ENCODE measurements at regions not wholly inside any gene's neighbourhood (a gene's known extent, or its start where the extent isn't known, plus 50 kb on each side); places are given as distances from the start of the nearest gene placed in this dataset.
"Not testable (repeated sequence)": the region's sequence is repeated elsewhere in the genome, so short reads cannot be mapped to it uniquely, and the experiment has no call there.

DNA sequence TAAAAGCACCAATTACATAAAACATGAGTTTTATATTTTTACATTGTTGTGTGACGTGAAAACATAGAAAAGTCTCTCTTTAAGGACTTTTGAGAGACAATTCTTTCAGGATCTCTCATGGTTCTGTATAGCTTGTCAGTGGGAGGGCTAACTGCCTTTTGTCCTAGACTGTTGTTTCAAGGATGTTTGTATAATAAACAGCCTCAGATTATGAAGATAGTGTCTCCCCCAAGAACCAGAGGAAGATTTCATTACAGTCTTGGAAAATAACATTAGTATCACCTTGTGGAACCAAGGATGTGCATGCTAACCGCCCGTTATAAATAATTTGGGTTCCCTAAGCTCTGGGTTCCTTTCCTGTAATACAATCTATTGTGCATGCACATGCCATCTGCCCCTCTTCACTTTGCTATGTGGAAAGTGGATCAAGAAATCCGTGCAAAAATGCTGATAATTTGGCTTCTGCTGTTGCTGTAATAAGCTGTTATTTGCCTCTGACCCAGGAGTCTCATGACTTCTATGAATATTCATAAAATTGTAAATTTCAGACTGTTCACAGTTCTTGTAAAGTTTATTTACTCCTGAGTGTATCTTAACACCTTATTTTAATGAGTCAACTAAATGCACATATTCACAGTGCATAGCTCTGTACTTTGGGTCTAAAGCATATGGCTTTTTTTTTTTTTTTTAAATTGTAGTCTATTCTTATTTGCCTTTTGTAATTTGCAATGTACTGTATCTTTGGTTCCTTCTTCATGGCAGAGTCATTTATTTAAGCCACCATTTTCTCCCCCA is 265.5 kb downstream of the PTH2R start:
- no peaks in the 10 kb centered on the region for H3K9me3 ChIP-seq
- H3K4me3 ChIP-seq = no peak overlapping the region
- H3K36me3 ChIP-seq = no peaks in the 10 kb centered on the region
- no peaks in the 10 kb centered on the region for H3K4me1 ChIP-seq
- no peaks in the 10 kb centered on the region for H3K27me3 ChIP-seq (ENCODE audit: low read depth)
- intact Hi-C loops (cut with DNase I) = no loop called here
- H3K27ac ChIP-seq = no peak overlapping the region
- no peak for ATAC-seq
- no peak for DNase-seq
- TF ChIP-seq, protein P1, sequence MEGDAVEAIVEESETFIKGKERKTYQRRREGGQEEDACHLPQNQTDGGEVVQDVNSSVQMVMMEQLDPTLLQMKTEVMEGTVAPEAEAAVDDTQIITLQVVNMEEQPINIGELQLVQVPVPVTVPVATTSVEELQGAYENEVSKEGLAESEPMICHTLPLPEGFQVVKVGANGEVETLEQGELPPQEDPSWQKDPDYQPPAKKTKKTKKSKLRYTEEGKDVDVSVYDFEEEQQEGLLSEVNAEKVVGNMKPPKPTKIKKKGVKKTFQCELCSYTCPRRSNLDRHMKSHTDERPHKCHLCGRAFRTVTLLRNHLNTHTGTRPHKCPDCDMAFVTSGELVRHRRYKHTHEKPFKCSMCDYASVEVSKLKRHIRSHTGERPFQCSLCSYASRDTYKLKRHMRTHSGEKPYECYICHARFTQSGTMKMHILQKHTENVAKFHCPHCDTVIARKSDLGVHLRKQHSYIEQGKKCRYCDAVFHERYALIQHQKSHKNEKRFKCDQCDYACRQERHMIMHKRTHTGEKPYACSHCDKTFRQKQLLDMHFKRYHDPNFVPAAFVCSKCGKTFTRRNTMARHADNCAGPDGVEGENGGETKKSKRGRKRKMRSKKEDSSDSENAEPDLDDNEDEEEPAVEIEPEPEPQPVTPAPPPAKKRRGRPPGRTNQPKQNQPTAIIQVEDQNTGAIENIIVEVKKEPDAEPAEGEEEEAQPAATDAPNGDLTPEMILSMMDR (IDR thresholded peaks at IDR 0.05) = no peak

DNA sequence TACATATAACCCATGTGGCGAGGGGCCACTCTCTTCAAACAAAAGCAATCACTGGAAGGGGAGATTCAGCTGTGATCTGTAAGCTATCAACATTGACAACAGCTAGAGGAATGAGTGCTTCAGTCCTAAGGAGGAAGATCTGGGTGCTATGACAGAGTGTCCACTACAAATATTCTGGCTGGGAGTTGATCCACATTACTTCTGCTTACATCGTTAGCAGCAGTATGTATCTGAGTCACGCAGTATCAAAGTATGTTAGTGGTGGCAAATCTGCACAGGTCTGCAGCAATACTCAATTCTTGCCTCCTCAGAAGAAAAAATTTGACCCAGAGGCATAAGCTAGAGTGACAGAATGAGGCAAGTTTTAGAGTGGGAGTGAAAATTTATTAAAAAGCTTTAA is 267.0 kb downstream of the PTH2R start:
- no peaks in the 10 kb centered on the region for H3K4me1 ChIP-seq
- H3K36me3 ChIP-seq = no peaks in the 10 kb centered on the region
- no peaks in the 10 kb centered on the region for H3K27me3 ChIP-seq (ENCODE audit: low read depth)
- H3K27ac ChIP-seq = no peak overlapping the region
- H3K4me3 ChIP-seq = no peak overlapping the region
- ATAC-seq = no peak
- H3K9me3 ChIP-seq = no peaks in the 10 kb centered on the region
- intact Hi-C loops (cut with DNase I) = no loop called here
- DNase-seq = no peak
- TF ChIP-seq, protein P1 (IDR thresholded peaks at IDR 0.05) = no peak

DNA sequence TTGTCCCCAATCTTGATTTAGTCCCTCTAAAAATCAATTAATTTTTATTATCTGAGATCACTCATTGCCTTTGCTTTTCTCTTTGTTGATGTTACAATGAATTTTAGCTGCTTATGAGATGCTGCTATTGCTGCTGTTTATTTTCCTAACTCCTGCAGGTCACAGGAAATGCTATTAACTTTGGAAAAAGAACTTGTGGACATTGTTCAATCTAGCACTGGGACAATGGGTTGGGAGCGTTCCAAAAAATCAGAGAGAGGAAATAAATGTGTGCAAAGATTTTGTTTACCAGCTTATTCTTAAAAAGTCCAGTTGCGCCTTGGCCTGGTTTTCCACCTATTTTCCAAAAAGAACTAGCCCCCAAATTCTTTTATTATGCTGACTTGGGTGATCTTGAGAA is 268.3 kb downstream of the PTH2R start:
- Histone ChIP-seq H3K9me3 (no peaks in the 10 kb centered on the region), H3K27ac (no peak overlapping the region), H3K4me3 (no peak overlapping the region), H3K4me1 (no peaks in the 10 kb centered on the region), H3K27me3 (ENCODE audit: low read depth) (no peaks in the 10 kb centered on the region), H3K36me3 (no peaks in the 10 kb centered on the region)
- TF ChIP-seq, protein P1 (IDR thresholded peaks at IDR 0.05) = no peak
- no peak for ATAC-seq
- intact Hi-C loops (cut with DNase I) = no loop called here
- no peak for DNase-seq

DNA sequence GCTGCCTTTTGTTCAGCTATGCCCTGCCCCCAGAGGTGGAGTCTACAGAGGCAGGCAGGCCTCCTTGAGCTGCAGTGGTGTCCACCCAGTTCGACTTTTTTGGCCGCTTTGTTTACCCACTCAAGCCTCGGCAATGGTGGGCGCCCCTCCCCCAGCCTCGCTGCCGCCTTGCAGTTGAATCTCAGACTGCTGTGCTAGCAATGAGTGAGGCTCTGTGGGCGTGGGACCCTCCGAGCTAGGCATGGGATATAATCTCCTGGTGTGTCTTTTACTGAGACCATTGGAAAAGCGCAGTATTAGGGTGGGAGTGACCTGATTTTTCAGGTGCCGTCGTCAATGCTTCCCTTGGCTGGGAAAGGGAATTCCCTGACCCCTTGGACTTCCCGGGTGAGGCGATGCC is 279.3 kb downstream of the PTH2R start:
- H3K27me3 ChIP-seq (ENCODE audit: low read depth); H3K4me1 ChIP-seq; DNase-seq; H3K27ac ChIP-seq; H3K36me3 ChIP-seq; H3K4me3 ChIP-seq; H3K9me3 ChIP-seq; intact Hi-C loops (cut with DNase I); ATAC-seq: not testable (repeated sequence)

DNA sequence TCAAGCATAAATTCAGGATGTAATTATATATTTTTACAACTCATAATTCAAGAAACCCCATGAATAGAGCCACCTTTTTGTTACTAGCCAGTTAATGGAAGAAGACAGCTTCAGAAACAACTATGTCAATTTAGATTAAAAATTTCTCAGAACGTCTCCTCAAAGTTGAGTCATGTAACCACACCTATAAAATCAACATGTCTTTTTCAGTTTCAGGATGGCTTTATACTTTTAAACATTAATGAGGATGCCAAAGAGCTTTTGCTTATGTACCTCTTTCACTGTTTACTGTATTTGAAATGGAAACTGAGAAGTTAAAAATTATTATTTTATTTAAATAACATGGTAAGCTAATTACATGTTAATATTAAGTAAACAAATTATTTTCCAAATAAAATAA is 280.1 kb downstream of the PTH2R start:
- DNase-seq = no peak
- Histone ChIP-seq H3K27ac (no peak overlapping the region), H3K36me3 (no peaks in the 10 kb centered on the region), H3K4me1 (no peaks in the 10 kb centered on the region), H3K9me3 (peaks cover 9% of the 10 kb centered on the region), H3K27me3 (ENCODE audit: low read depth) (no peaks in the 10 kb centered on the region), H3K4me3 (no peak overlapping the region)
- intact Hi-C loops (cut with DNase I) = no loop called here
- ATAC-seq = no peak
- TF ChIP-seq, protein P1 (IDR thresholded peaks at IDR 0.05) = no peak

DNA sequence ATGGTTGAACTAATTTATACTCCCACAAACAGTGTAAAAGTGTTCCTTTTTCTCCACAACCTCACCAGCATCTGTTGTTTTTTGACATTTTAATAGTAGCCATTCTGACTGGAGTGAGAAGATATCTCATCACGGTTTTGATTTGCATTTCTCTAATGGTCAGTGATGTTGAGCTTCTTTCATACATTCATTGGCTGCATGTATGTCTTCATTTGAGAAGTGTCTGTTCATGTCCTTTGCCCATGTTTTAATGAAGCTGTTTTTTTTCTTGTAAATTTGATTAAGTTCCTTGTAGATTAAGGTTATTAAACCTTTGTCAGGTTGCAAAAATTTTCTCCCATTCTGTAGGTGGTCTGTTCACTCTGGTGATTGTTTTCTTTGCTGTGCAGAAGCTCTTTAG is 281.1 kb downstream of the PTH2R start:
- H3K36me3 ChIP-seq; DNase-seq; H3K9me3 ChIP-seq; intact Hi-C loops (cut with DNase I); ATAC-seq; H3K4me1 ChIP-seq; H3K27me3 ChIP-seq (ENCODE audit: low read depth); H3K27ac ChIP-seq; H3K4me3 ChIP-seq: not testable (repeated sequence)
